ENCODE measurements at regions not wholly inside any gene's neighbourhood (a gene's known extent, or its start where the extent isn't known, plus 50 kb on each side); places are given as distances from the start of the nearest gene placed in this dataset.

DNA sequence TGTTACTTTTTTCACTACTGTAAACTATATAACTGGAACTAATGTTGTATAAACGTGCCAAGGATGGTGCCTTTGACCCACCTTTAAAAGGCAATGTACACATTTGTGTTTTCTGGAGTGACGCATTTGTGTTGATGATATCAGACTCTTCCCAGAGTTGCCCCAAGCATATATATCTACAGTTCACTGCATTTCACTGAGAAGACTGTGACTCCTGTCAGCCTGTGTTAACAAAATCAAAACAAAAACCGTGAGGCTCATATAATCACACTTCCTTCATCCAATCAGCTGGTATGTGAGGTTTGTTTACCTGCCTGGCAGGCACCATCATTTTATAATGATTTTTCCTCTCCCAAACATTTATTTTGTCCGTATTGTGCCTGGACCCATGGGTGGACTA is 117.6 kb upstream of the ROBO1 start:
- TF ChIP-seq, protein P1, sequence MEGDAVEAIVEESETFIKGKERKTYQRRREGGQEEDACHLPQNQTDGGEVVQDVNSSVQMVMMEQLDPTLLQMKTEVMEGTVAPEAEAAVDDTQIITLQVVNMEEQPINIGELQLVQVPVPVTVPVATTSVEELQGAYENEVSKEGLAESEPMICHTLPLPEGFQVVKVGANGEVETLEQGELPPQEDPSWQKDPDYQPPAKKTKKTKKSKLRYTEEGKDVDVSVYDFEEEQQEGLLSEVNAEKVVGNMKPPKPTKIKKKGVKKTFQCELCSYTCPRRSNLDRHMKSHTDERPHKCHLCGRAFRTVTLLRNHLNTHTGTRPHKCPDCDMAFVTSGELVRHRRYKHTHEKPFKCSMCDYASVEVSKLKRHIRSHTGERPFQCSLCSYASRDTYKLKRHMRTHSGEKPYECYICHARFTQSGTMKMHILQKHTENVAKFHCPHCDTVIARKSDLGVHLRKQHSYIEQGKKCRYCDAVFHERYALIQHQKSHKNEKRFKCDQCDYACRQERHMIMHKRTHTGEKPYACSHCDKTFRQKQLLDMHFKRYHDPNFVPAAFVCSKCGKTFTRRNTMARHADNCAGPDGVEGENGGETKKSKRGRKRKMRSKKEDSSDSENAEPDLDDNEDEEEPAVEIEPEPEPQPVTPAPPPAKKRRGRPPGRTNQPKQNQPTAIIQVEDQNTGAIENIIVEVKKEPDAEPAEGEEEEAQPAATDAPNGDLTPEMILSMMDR (IDR thresholded peaks at IDR 0.05) = no peak
- TF ChIP-seq POLR2A (IDR thresholded peaks at IDR 0.05) = no peak
